Smooth muscle cell (in vitro differentiated cells): ENCODE measurements at regions not wholly inside any gene's neighbourhood (a gene's known extent, or its start where the extent isn't known, plus 50 kb on each side); places are given as distances from the start of the nearest gene placed in this dataset.

Experiments used
- DNase-seq: peaks from one replicate; lab custom pipeline; 2025; ENCODE audit not compliant: unreplicated experiment; lab: John Stamatoyannopoulos, UW
- H2AFZ ChIP-seq: fragments of 200-600 bp; sonication (generic); 2 replicates; pipeline ENCODE4 v1.6.0; 2016; ENCODE audit warnings: antibody characterized with exemption, low read depth, mild to moderate bottlenecking
- H3F3A ChIP-seq: fragments of 200-600 bp; sonication (generic); 2 replicates; pipeline ENCODE4 v1.6.0; 2017; ENCODE audit warnings: antibody characterized with exemption, low read depth
- H3K27ac ChIP-seq: fragments of 200-600 bp; sonication (generic); 2 replicates; pipeline ENCODE4 v1.5.1; 2016; ENCODE audit warnings: low read depth, mild to moderate bottlenecking
- H3K27me3 ChIP-seq: fragments of 200-600 bp; sonication (generic); 2 replicates; pipeline ENCODE4 v1.6.1; 2016; ENCODE audit warnings: low read depth, mild to moderate bottlenecking
- H3K36me3 ChIP-seq: fragments of 200-600 bp; sonication (generic); 2 replicates; pipeline ENCODE4 v1.5.1; 2016; ENCODE audit warnings: low read depth
- H3K4me1 ChIP-seq: fragments of 200-600 bp; sonication (generic); 2 replicates; pipeline ENCODE4 v1.5.1; 2016; ENCODE audit warnings: low read depth
- H3K4me2 ChIP-seq: fragments of 200-600 bp; sonication (generic); 2 replicates; pipeline ENCODE4 v1.6.0; 2016; ENCODE audit warnings: mild to moderate bottlenecking
- H3K4me3 ChIP-seq: fragments of 200-600 bp; sonication (generic); 2 replicates; pipeline ENCODE4 v1.5.1; 2016; ENCODE audit warnings: mild to moderate bottlenecking
- H3K79me2 ChIP-seq: fragments of 200-600 bp; sonication (generic); 2 replicates; pipeline ENCODE4 v1.6.0; 2016; ENCODE audit warnings: low read depth, mild to moderate bottlenecking
- H3K9ac ChIP-seq: fragments of 200-600 bp; sonication (generic); 2 replicates; pipeline ENCODE4 v1.6.0; 2016; ENCODE audit warnings: low read depth
- H3K9me3 ChIP-seq: fragments of 200-600 bp; sonication (generic); replicated peaks from 2 replicates; pipeline ENCODE4 v1.5.1; 2016; ENCODE audit warnings: low read depth
- H4K20me1 ChIP-seq: fragments of 200-600 bp; sonication (generic); 2 replicates; pipeline ENCODE4 v1.6.0; 2016; ENCODE audit warnings: low read depth
- WGBS: methylation state at CpG from one replicate; pipeline ENCODE4 v1.1.7; 2016; ENCODE audit warnings: low lambda C conversion rate; 5-methylcytosine and 5-hydroxymethylcytosine counted together
- TF ChIP-seq, protein P1 (sequence below): fragments of 200-600 bp; sonication (generic); IDR thresholded peaks from 2 replicates; pipeline ENCODE4 v1.5.1; 2017; ENCODE audit warnings: borderline replicate concordance, mild to moderate bottlenecking, antibody characterized with exemption; ENCODE audit not compliant: insufficient read depth, poor library complexity, severe bottlenecking

DNA sequence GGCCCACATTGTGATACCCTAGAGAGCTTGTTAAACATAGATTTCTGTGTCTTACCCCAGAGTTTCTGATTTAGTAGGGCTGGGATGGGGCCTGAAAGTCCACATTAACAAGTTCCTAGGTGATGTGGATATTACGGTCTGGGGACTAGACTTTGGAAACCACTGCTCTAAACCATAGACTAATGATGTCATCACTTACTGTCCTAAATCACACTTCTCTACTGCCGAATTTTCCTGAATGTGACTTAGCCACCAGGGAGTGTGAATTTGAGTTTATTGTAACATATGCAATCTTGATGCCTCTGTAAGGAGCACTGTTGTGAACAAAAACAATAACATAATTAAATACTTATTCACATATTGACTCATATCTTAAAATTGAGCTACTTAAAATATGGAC is 165.6 kb downstream of the BTBD3 start:
- TF ChIP-seq, protein P1, sequence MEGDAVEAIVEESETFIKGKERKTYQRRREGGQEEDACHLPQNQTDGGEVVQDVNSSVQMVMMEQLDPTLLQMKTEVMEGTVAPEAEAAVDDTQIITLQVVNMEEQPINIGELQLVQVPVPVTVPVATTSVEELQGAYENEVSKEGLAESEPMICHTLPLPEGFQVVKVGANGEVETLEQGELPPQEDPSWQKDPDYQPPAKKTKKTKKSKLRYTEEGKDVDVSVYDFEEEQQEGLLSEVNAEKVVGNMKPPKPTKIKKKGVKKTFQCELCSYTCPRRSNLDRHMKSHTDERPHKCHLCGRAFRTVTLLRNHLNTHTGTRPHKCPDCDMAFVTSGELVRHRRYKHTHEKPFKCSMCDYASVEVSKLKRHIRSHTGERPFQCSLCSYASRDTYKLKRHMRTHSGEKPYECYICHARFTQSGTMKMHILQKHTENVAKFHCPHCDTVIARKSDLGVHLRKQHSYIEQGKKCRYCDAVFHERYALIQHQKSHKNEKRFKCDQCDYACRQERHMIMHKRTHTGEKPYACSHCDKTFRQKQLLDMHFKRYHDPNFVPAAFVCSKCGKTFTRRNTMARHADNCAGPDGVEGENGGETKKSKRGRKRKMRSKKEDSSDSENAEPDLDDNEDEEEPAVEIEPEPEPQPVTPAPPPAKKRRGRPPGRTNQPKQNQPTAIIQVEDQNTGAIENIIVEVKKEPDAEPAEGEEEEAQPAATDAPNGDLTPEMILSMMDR = no peak
- Histone ChIP-seq H3K79me2 (no peaks in the 10 kb centered on the region), H3K27me3 (no peaks in the 10 kb centered on the region), H2AFZ (no peak overlapping the region), H3K9ac (no peak overlapping the region), H3K36me3 (no peaks in the 10 kb centered on the region), H4K20me1 (no peaks in the 10 kb centered on the region), H3K4me3 (no peak overlapping the region), H3K27ac (no peak overlapping the region), H3K4me1 (peaks cover 25% of the 10 kb centered on the region), H3F3A (no peaks in the 10 kb centered on the region), H3K9me3 (no peaks in the 10 kb centered on the region), H3K4me2 (no peak overlapping the region)
- no peak for DNase-seq
- 76% methylated on average over 2 of the region's 2 CpGs for WGBS

DNA sequence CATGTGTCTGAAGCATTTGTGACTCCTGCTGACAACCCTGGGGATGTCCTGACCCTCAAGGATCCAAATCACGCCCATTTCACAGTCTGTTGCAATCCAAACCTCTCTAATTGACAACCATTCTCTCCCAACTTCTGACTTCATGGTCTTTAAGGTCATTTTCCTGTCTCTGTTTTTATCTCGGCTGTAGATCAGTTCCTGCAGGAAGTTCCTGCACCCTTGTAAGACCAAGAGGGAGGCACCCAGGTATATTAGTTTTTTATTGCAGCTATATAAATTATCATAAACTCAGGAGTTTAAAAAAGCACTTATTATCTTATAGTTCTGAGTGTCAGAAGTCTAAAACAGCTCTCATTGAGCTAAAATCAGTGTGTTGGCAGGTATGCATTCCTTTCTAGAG is 166.8 kb downstream of the BTBD3 start:
- H3K4me3 ChIP-seq = no peak overlapping the region
- H3F3A ChIP-seq = no peaks in the 10 kb centered on the region
- H2AFZ ChIP-seq = no peak overlapping the region
- H3K27ac ChIP-seq = no peak overlapping the region
- TF ChIP-seq, protein P1 = no peak
- H3K79me2 ChIP-seq = no peaks in the 10 kb centered on the region
- peaks cover 25% of the 10 kb centered on the region for H3K4me1 ChIP-seq
- H3K4me2 ChIP-seq = no peak overlapping the region
- no peak for DNase-seq
- H3K9ac ChIP-seq = no peak overlapping the region
- no peaks in the 10 kb centered on the region for H3K36me3 ChIP-seq
- no peaks in the 10 kb centered on the region for H3K9me3 ChIP-seq
- no peaks in the 10 kb centered on the region for H4K20me1 ChIP-seq
- no peaks in the 10 kb centered on the region for H3K27me3 ChIP-seq
- 92% methylated on average over 2 of the region's 2 CpGs for WGBS

DNA sequence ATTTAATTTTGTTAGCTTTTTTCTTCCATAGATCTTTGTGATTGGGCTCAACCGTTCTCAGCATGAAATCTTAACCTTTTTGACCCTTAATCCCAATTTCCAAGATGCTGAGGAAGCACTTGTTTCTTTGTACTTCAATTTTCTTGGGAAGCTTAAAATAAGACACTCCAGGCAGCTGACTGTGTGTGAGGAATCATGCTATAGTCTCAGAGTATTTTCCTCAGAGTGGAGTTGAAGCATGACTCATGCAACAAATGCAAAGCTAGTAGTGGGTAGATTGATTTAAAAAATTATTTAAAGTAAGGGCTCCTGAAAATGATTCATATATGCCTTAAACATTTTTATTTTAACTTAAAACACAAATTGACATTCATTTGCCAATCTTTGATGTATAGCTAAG is 168.7 kb downstream of the BTBD3 start:
- WGBS = 55% methylated on average over 1 of the region's 1 CpG
- no peak overlapping the region for H3K27ac ChIP-seq
- no peaks in the 10 kb centered on the region for H3K36me3 ChIP-seq
- no peak overlapping the region for H2AFZ ChIP-seq
- no peaks in the 10 kb centered on the region for H3K9me3 ChIP-seq
- DNase-seq = no peak
- H3K4me3 ChIP-seq = no peak overlapping the region
- H3K27me3 ChIP-seq = no peaks in the 10 kb centered on the region
- no peaks in the 10 kb centered on the region for H3F3A ChIP-seq
- no peaks in the 10 kb centered on the region for H3K79me2 ChIP-seq
- H3K9ac ChIP-seq = no peak overlapping the region
- peaks cover 25% of the 10 kb centered on the region for H3K4me1 ChIP-seq
- no peak overlapping the region for H3K4me2 ChIP-seq
- TF ChIP-seq, protein P1 = no peak
- H4K20me1 ChIP-seq = no peaks in the 10 kb centered on the region

DNA sequence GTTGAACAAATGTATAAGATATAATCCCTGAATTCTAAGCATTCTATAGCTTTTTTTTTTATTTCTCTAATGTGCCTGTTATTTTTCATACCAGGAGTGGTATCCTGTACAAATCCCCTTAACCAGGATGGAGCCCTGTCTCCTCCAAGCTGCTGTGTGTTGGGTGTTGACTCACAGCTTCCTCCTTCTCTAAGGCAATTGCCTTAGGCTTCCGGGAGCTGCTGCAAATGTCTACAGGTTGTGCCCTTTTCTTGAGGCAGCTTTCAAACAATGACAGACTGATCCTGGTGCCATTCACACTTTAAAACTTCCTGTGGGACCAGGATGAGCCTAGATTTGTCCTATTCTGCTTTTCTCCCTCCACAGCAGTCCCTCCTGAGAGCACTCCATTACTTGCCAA is 173.2 kb downstream of the BTBD3 start:
- peaks cover 16% of the 10 kb centered on the region for H3K4me1 ChIP-seq
- no peak overlapping the region for H3K4me2 ChIP-seq
- no peaks in the 10 kb centered on the region for H4K20me1 ChIP-seq
- no peaks in the 10 kb centered on the region for H3K79me2 ChIP-seq
- no peaks in the 10 kb centered on the region for H3K27me3 ChIP-seq
- H3K9ac ChIP-seq = no peak overlapping the region
- H3K4me3 ChIP-seq = no peak overlapping the region
- no peaks in the 10 kb centered on the region for H3K9me3 ChIP-seq
- TF ChIP-seq, protein P1 = no peak
- no peaks in the 10 kb centered on the region for H3F3A ChIP-seq
- H2AFZ ChIP-seq = no peak overlapping the region
- no peak overlapping the region for H3K27ac ChIP-seq
- WGBS = 45% methylated on average over 1 of the region's 1 CpG
- DNase-seq = no peak
- H3K36me3 ChIP-seq = no peaks in the 10 kb centered on the region
